PC-9 (cell line): ENCODE measurements at regions not wholly inside any gene's neighbourhood (a gene's known extent, or its start where the extent isn't known, plus 50 kb on each side); places are given as distances from the start of the nearest gene placed in this dataset.

ENCODE experiments used
- BruUV-seq: library from RNA; stranded (reverse); fragments of 400-500 nt; replicated peaks from 2 replicates; lab custom pipeline; 2021; lab: Mats Ljungman, UMichigan
- CTCF ChIA-PET: fragments of 300-600 bp; sonication (Branson Sonifier 250); formaldehyde crosslinking; loops from one replicate; lab custom pipeline; 2022; ENCODE audit warnings: antibody characterized with exemption; lab: Charles Lee
- POLR2A ChIA-PET: fragments of 300-600 bp; sonication (Branson Sonifier 250); formaldehyde crosslinking; loops from one replicate; lab custom pipeline; 2022; ENCODE audit warnings: antibody characterized with exemption; ENCODE audit not compliant: unreplicated experiment; lab: Charles Lee
- DNase-seq, 2 experiments: peaks; one replicate each; pipeline versions ENCODE4 v3.0.0 to v3.0.0-alpha.2; 2015 to 2022; ENCODE audit warnings: mixed read lengths in 1 of 2
- H2AFZ ChIP-seq: fragments of 200-600 bp; sonication (generic); 2 replicates; pipeline ENCODE4 v1.8.1; 2017; ENCODE audit warnings: antibody characterized with exemption
- H3F3A ChIP-seq: fragments of 200-600 bp; sonication (generic); 2 replicates; pipeline ENCODE4 v1.8.1; 2017; ENCODE audit warnings: antibody characterized with exemption, mild to moderate bottlenecking, low read depth; ENCODE audit not compliant: insufficient read depth
- H3K27ac ChIP-seq: fragments of 200-600 bp; sonication (generic); 2 replicates; pipeline ENCODE4 v1.6.1; 2016; ENCODE audit warnings: mixed run types
- H3K27me3 ChIP-seq: fragments of 200-600 bp; sonication (generic); 2 replicates; pipeline ENCODE4 v1.6.1; 2016; ENCODE audit warnings: low read depth, mixed run types; ENCODE audit not compliant: insufficient read depth
- H3K36me3 ChIP-seq: fragments of 200-600 bp; sonication (generic); 2 replicates; pipeline ENCODE4 v1.6.1; 2016; ENCODE audit warnings: low read depth, mixed run types
- H3K4me1 ChIP-seq: fragments of 200-600 bp; sonication (generic); replicated peaks from 2 replicates; pipeline ENCODE4 v1.6.1; 2016; ENCODE audit warnings: mixed run types; ENCODE audit not compliant: insufficient read depth
- H3K4me2 ChIP-seq: fragments of 200-600 bp; sonication (generic); 2 replicates; pipeline ENCODE4 v1.6.1; 2017; ENCODE audit warnings: mixed run types
- H3K4me3 ChIP-seq: fragments of 200-600 bp; sonication (generic); 2 replicates; pipeline ENCODE4 v1.6.1; 2016; ENCODE audit warnings: mixed run types
- H3K79me2 ChIP-seq: fragments of 200-600 bp; sonication (generic); 2 replicates; pipeline ENCODE4 v1.6.1; 2017; ENCODE audit warnings: low read depth, mixed run types
- H3K9me2 ChIP-seq: fragments of 200-600 bp; sonication (generic); 2 replicates; pipeline ENCODE4 v1.8.1; 2017; ENCODE audit warnings: mild to moderate bottlenecking; ENCODE audit not compliant: insufficient read depth
- H3K9me3 ChIP-seq: fragments of 200-600 bp; sonication (generic); 2 replicates; pipeline ENCODE4 v1.8.1; 2016; ENCODE audit warnings: low read depth; ENCODE audit not compliant: insufficient read depth
- H4K20me1 ChIP-seq: fragments of 200-600 bp; sonication (generic); 2 replicates; pipeline ENCODE4 v1.8.1; 2017; ENCODE audit not compliant: insufficient read depth
- CTCF ChIP-seq: fragments of 200-600 bp; sonication (generic); conservative IDR thresholded peaks from 2 replicates; pipeline ENCODE4 v1.6.1; 2017; ENCODE audit warnings: mixed run types, antibody characterized with exemption, mild to moderate bottlenecking, moderate library complexity
- EZH2 ChIP-seq: fragments of 200-600 bp; sonication (generic); IDR thresholded peaks from 2 replicates; pipeline ENCODE4 v1.8.0; 2017; ENCODE audit warnings: antibody characterized with exemption, low read depth
- intact Hi-C: fragments of 100-400 bp; cut with micrococcal nuclease; formaldehyde crosslinking; loops from one replicate; pipeline ENCODE4 v1.10.0; 2022; ENCODE audit not compliant: unreplicated experiment

GRCh38 chr2:185215497-185215896 is 523.1 kb upstream of the FSIP2 start:
- BruUV-seq, result no TSS peak

GRCh38 chr2:185219981-185220380 is 518.6 kb upstream of the FSIP2 start:
- DNase-seq, result no peak
- no peaks in the 10 kb centered on the region for H3F3A ChIP-seq

More at GRCh38 chr2:185215497-185215896, 523.1 kb upstream of the FSIP2 start:
- no peak for DNase-seq
- H3K27ac ChIP-seq, result no peak overlapping the region
- H4K20me1 ChIP-seq, result no peaks in the 10 kb centered on the region
- no peaks in the 10 kb centered on the region for H3K27me3 ChIP-seq
- no peaks in the 10 kb centered on the region for H3K9me3 ChIP-seq
- H3K4me1 ChIP-seq, result no peaks in the 10 kb centered on the region
- CTCF ChIA-PET, result no interaction called here
- no peak overlapping the region for H3K4me2 ChIP-seq
- POLR2A ChIA-PET, result no interaction called here
- H3K79me2 ChIP-seq, result no peaks in the 10 kb centered on the region
- H3K36me3 ChIP-seq, result no peaks in the 10 kb centered on the region
- no peak overlapping the region for H2AFZ ChIP-seq
- H3K9me2 ChIP-seq, result no peaks in the 10 kb centered on the region
- no peak for TF ChIP-seq CTCF
- no peak for TF ChIP-seq EZH2
- no peak overlapping the region for H3K4me3 ChIP-seq
- no peaks in the 10 kb centered on the region; the same call in 1 of the 2 replicates for H3F3A ChIP-seq
- intact Hi-C loops, result no loop called here

GRCh38 chr2:185222311-185222710 is 516.3 kb upstream of the FSIP2 start:
- Histone ChIP-seq H2AFZ (no peak overlapping the region), H3K9me3 (no peaks in the 10 kb centered on the region), H3K36me3 (no peaks in the 10 kb centered on the region), H3K4me2 (no peak overlapping the region), H3F3A (no peaks in the 10 kb centered on the region), H3K79me2 (no peaks in the 10 kb centered on the region), H3K27ac (no peak overlapping the region), H3K4me3 (no peak overlapping the region), H4K20me1 (no peaks in the 10 kb centered on the region), H3K4me1 (no peaks in the 10 kb centered on the region), H3K27me3 (no peaks in the 10 kb centered on the region), H3K9me2 (no peaks in the 10 kb centered on the region)
- TF ChIP-seq EZH2, result no peak
- TF ChIP-seq CTCF, result no peak
- intact Hi-C loops, result no loop called here
- CTCF ChIA-PET, result no interaction called here
- POLR2A ChIA-PET, result no interaction called here
- no peak for DNase-seq
- no TSS peak for BruUV-seq

More at GRCh38 chr2:185219981-185220380, 518.6 kb upstream of the FSIP2 start:
- Histone ChIP-seq H3K27me3 (no peaks in the 10 kb centered on the region), H3K27ac (no peak overlapping the region), H3K9me3 (no peaks in the 10 kb centered on the region), H2AFZ (no peak overlapping the region), H3K4me2 (no peak overlapping the region), H3K36me3 (no peaks in the 10 kb centered on the region), H4K20me1 (no peaks in the 10 kb centered on the region), H3K79me2 (no peaks in the 10 kb centered on the region), H3K4me1 (no peaks in the 10 kb centered on the region), H3K4me3 (no peak overlapping the region), H3K9me2 (no peaks in the 10 kb centered on the region)
- TF ChIP-seq EZH2 (no peak), CTCF (no peak)
- BruUV-seq, result no TSS peak
- ChIA-PET POLR2A (no interaction called here), CTCF (no interaction called here)
- intact Hi-C loops, result no loop called here
